ENCODE measurements at regions not wholly inside any gene's neighbourhood (a gene's known extent, or its start where the extent isn't known, plus 50 kb on each side); places are given as distances from the start of the nearest gene placed in this dataset.

GRCh38 chr11:26842478-26843282, 120.8 kb upstream of the SLC5A12 start:
- 100% methylated on average over 2 of the region's 3 CpGs for WGBS
- Histone ChIP-seq H3K14ac (ENCODE audit: low read length in 2 of 2) (no peak overlapping the region), H3K18ac (ENCODE audit: low read depth in 1 of 2, low read length in 2 of 2) (peak overlapping the region; percentile 7 to 28), H3K27me3 (ENCODE audit: control insufficient read depth in 1 of 2, insufficient read depth in 1 of 2, low read length in 2 of 2) (no peaks in the 10 kb centered on the region), H2BK5ac (ENCODE audit: low read depth, low read length, poor library complexity, severe bottlenecking) (no peak overlapping the region), H3K4me1 (ENCODE audit: control insufficient read depth, insufficient read depth, low read depth, low read length) (peaks cover 3% of the 10 kb centered on the region), H2AK5ac (ENCODE audit: low read length, severe bottlenecking) (peak overlapping the region; percentile 82), H3K79me1 (replicated peaks; ENCODE audit: low read length, poor library complexity, severe bottlenecking) (no peaks in the 10 kb centered on the region), H4K91ac (ENCODE audit: low read length) (peak overlapping the region; percentile 59), H3K4ac (ENCODE audit: low read depth in 1 of 2, low read length in 2 of 2) (peak overlapping the region in 1 of 2 experiments; percentile 34), H3K4me2 (ENCODE audit: low read length, poor library complexity, severe bottlenecking) (no peak overlapping the region), H4K8ac (ENCODE audit: low read length) (no peak overlapping the region), H2BK12ac (ENCODE audit: low read length in 2 of 2) (peak overlapping the region in 1 of 2 experiments; percentile 54), H2BK120ac (ENCODE audit: low read depth, low read length) (no peak overlapping the region), H3K27ac (ENCODE audit: low read length, poor library complexity, severe bottlenecking) (peak overlapping the region; percentile 20), H3K23ac (ENCODE audit: low read length in 2 of 2) (no peak overlapping the region), H3K4me3 (ENCODE audit: insufficient read depth in 1 of 2, low read depth in 1 of 2, low read length in 2 of 2) (peak overlapping the region in 1 of 2 experiments; percentile 15), H3K36me3 (ENCODE audit: control insufficient read depth in 1 of 2, insufficient read depth in 2 of 2, low read depth in 1 of 2, low read length in 2 of 2) (no peaks in the 10 kb centered on the region), H2AFZ (ENCODE audit: low read depth, low read length) (peak overlapping the region; percentile 44), H3K9me3 (ENCODE audit: control insufficient read depth, low read length) (no peaks in the 10 kb centered on the region), H3K9ac (ENCODE audit: low read length) (peak overlapping the region; percentile 80), H2BK15ac (ENCODE audit: low read depth, poor library complexity, severe bottlenecking) (no peak overlapping the region)
- DNase-seq = no peak

GRCh38 chr11:26843539-26843938, 121.7 kb upstream of the SLC5A12 start:
- Histone ChIP-seq H3K9me3 (ENCODE audit: control insufficient read depth, low read length) (no peaks in the 10 kb centered on the region), H2BK15ac (ENCODE audit: low read depth, poor library complexity, severe bottlenecking) (no peak overlapping the region), H3K79me1 (replicated peaks; ENCODE audit: low read length, poor library complexity, severe bottlenecking) (no peaks in the 10 kb centered on the region), H2BK12ac (ENCODE audit: low read length in 2 of 2) (no peak overlapping the region), H3K4me2 (ENCODE audit: low read length, poor library complexity, severe bottlenecking) (no peak overlapping the region), H3K9ac (ENCODE audit: low read length) (peak overlapping the region; percentile 80), H3K27me3 (ENCODE audit: control insufficient read depth in 1 of 2, insufficient read depth in 1 of 2, low read length in 2 of 2) (no peaks in the 10 kb centered on the region), H3K4me3 (ENCODE audit: insufficient read depth in 1 of 2, low read depth in 1 of 2, low read length in 2 of 2) (no peak overlapping the region), H3K23ac (ENCODE audit: low read length in 2 of 2) (no peak overlapping the region), H2AFZ (ENCODE audit: low read depth, low read length) (no peak overlapping the region), H4K8ac (ENCODE audit: low read length) (no peak overlapping the region), H3K27ac (ENCODE audit: low read length, poor library complexity, severe bottlenecking) (no peak overlapping the region), H4K91ac (ENCODE audit: low read length) (no peak overlapping the region), H3K14ac (ENCODE audit: low read length in 2 of 2) (no peak overlapping the region), H2BK120ac (ENCODE audit: low read depth, low read length) (no peak overlapping the region), H2BK5ac (ENCODE audit: low read depth, low read length, poor library complexity, severe bottlenecking) (no peak overlapping the region), H3K4ac (ENCODE audit: low read depth in 1 of 2, low read length in 2 of 2) (no peak overlapping the region), H3K18ac (ENCODE audit: low read depth in 1 of 2, low read length in 2 of 2) (peak overlapping the region in 1 of 2 experiments; percentile 28), H2AK5ac (ENCODE audit: low read length, severe bottlenecking) (peak overlapping the region; percentile 3), H3K36me3 (ENCODE audit: control insufficient read depth in 1 of 2, insufficient read depth in 2 of 2, low read depth in 1 of 2, low read length in 2 of 2) (no peaks in the 10 kb centered on the region), H3K4me1 (ENCODE audit: control insufficient read depth, insufficient read depth, low read depth, low read length) (peaks cover 3% of the 10 kb centered on the region)
- WGBS = 80% methylated on average over 2 of the region's 2 CpGs
- no peak for DNase-seq

GRCh38 chr11:26844963-26845362, 123.1 kb upstream of the SLC5A12 start:
- Histone ChIP-seq H3K4me3 (ENCODE audit: insufficient read depth in 1 of 2, low read depth in 1 of 2, low read length in 2 of 2) (no peak overlapping the region), H2AFZ (ENCODE audit: low read depth, low read length) (no peak overlapping the region), H3K79me1 (replicated peaks; ENCODE audit: low read length, poor library complexity, severe bottlenecking) (no peaks in the 10 kb centered on the region), H4K91ac (ENCODE audit: low read length) (no peak overlapping the region), H3K4me1 (ENCODE audit: control insufficient read depth, insufficient read depth, low read depth, low read length) (peaks cover 4% of the 10 kb centered on the region), H3K18ac (ENCODE audit: low read depth in 1 of 2, low read length in 2 of 2) (no peak overlapping the region), H2BK12ac (ENCODE audit: low read length in 2 of 2) (no peak overlapping the region), H3K14ac (ENCODE audit: low read length in 2 of 2) (no peak overlapping the region), H3K36me3 (ENCODE audit: control insufficient read depth in 1 of 2, insufficient read depth in 2 of 2, low read depth in 1 of 2, low read length in 2 of 2) (no peaks in the 10 kb centered on the region), H2BK120ac (ENCODE audit: low read depth, low read length) (no peak overlapping the region), H3K4me2 (ENCODE audit: low read length, poor library complexity, severe bottlenecking) (no peak overlapping the region), H2BK15ac (ENCODE audit: low read depth, poor library complexity, severe bottlenecking) (no peak overlapping the region), H3K4ac (ENCODE audit: low read depth in 1 of 2, low read length in 2 of 2) (no peak overlapping the region), H3K27ac (ENCODE audit: low read length, poor library complexity, severe bottlenecking) (no peak overlapping the region), H3K9ac (ENCODE audit: low read length) (no peak overlapping the region), H3K27me3 (ENCODE audit: control insufficient read depth in 1 of 2, insufficient read depth in 1 of 2, low read length in 2 of 2) (no peaks in the 10 kb centered on the region), H3K23ac (ENCODE audit: low read length in 2 of 2) (no peak overlapping the region), H2BK5ac (ENCODE audit: low read depth, low read length, poor library complexity, severe bottlenecking) (no peak overlapping the region), H3K9me3 (ENCODE audit: control insufficient read depth, low read length) (no peaks in the 10 kb centered on the region), H4K8ac (ENCODE audit: low read length) (no peak overlapping the region), H2AK5ac (ENCODE audit: low read length, severe bottlenecking) (no peak overlapping the region)
- WGBS = no CpG with 5 or more reads among the region's 2 CpGs
- no peak for DNase-seq

- no peak overlapping the region for H2BK5ac ChIP-seq (ENCODE audit: low read depth, low read length, poor library complexity, severe bottlenecking)
- H3K4me3 ChIP-seq (ENCODE audit: insufficient read depth in 1 of 2, low read depth in 1 of 2, low read length in 2 of 2) = no peak overlapping the region
- H2AK5ac ChIP-seq (ENCODE audit: low read length, severe bottlenecking) = no peak overlapping the region
- no peak for DNase-seq
- H3K14ac ChIP-seq (ENCODE audit: low read length in 2 of 2) = no peak overlapping the region
- H2BK12ac ChIP-seq (ENCODE audit: low read length in 2 of 2) = no peak overlapping the region
- peaks cover 1% of the 10 kb centered on the region for H3K4me1 ChIP-seq (ENCODE audit: control insufficient read depth, insufficient read depth, low read depth, low read length)
- H3K23ac ChIP-seq (ENCODE audit: low read length in 2 of 2) = no peak overlapping the region
- no peak overlapping the region for H3K9ac ChIP-seq (ENCODE audit: low read length)
- no peak overlapping the region for H3K4me2 ChIP-seq (ENCODE audit: low read length, poor library complexity, severe bottlenecking)
- WGBS = 75% methylated on average over 2 of the region's 2 CpGs
- no peaks in the 10 kb centered on the region for H3K9me3 ChIP-seq (ENCODE audit: control insufficient read depth, low read length)
- no peak overlapping the region for H4K8ac ChIP-seq (ENCODE audit: low read length)
- no peak overlapping the region for H3K27ac ChIP-seq (ENCODE audit: low read length, poor library complexity, severe bottlenecking)
- no peak overlapping the region for H2AFZ ChIP-seq (ENCODE audit: low read depth, low read length)
- H2BK120ac ChIP-seq (ENCODE audit: low read depth, low read length) = no peak overlapping the region
- no peak overlapping the region for H2BK15ac ChIP-seq (ENCODE audit: low read depth, poor library complexity, severe bottlenecking)
- H3K36me3 ChIP-seq (ENCODE audit: control insufficient read depth in 1 of 2, insufficient read depth in 2 of 2, low read depth in 1 of 2, low read length in 2 of 2) = no peaks in the 10 kb centered on the region
- no peaks in the 10 kb centered on the region for H3K27me3 ChIP-seq (ENCODE audit: control insufficient read depth in 1 of 2, insufficient read depth in 1 of 2, low read length in 2 of 2)
- H3K79me1 ChIP-seq (replicated peaks; ENCODE audit: low read length, poor library complexity, severe bottlenecking) = no peaks in the 10 kb centered on the region
- H3K18ac ChIP-seq (ENCODE audit: low read depth in 1 of 2, low read length in 2 of 2) = no peak overlapping the region
- no peak overlapping the region for H4K91ac ChIP-seq (ENCODE audit: low read length)
- H3K4ac ChIP-seq (ENCODE audit: low read depth in 1 of 2, low read length in 2 of 2) = no peak overlapping the region
Measured at GRCh38 chr11:26846227-26846626, 124.4 kb upstream of the SLC5A12 start.

All from mesenchymal stem cell (in vitro differentiated cells and primary cell).